Ovary (tissue), 7 donors: ENCODE measurements at regions not wholly inside any gene's neighbourhood (a gene's known extent, or its start where the extent isn't known, plus 50 kb on each side); places are given as distances from the start of the nearest gene placed in this dataset.
"Not testable (repeated sequence)": the region's sequence is repeated elsewhere in the genome, so short reads cannot be mapped to it uniquely, and the experiment has no call there.

ENCODE experiments used
- DNase-seq, 5 donors: peaks; one replicate each; pipeline ENCODE4 v3.0.0-alpha.2; 2019 to 2020
- H3K27ac ChIP-seq, 2 donors: fragments of 200-600 bp; one replicate each; pipeline versions ENCODE4 v1.5.1 to v1.8.0; 2019 to 2022
- H3K27me3 ChIP-seq: fragments of 200-600 bp; one replicate; pipeline ENCODE4 v1.8.0; 2022
- H3K36me3 ChIP-seq: fragments of 200-600 bp; sonication (generic); one replicate; pipeline ENCODE4 v1.5.1; 2019
- H3K4me1 ChIP-seq: one replicate; pipeline ENCODE4 v1.8.1; 2013; ENCODE audit warnings: mild to moderate bottlenecking, moderate library complexity; ENCODE audit not compliant: insufficient read depth
- H3K4me3 ChIP-seq: fragments of 200-600 bp; sonication (generic); one replicate; pipeline ENCODE4 v1.5.1; 2017
- H3K9me3 ChIP-seq, 2 donors: fragments of 200-600 bp in 1 of 2; sonication (generic) in 1 of 2; one replicate each; pipeline versions ENCODE4 v1.5.1 to v1.8.1; 2013 to 2019; ENCODE audit warnings: mild to moderate bottlenecking in 1 of 2, moderate library complexity in 1 of 2
- EP300 ChIP-seq: sonication (generic); formaldehyde crosslinking; IDR thresholded peaks from one replicate; pipeline ENCODE4 v1.6.1; 2017; ENCODE audit warnings: antibody characterized with exemption
- POLR2A ChIP-seq: fragments of 450-650 bp; IDR thresholded peaks from one replicate; pipeline ENCODE4 v1.6.1; 2017; ENCODE audit warnings: antibody characterized with exemption, mild to moderate bottlenecking, moderate library complexity
- WGBS, 3 donors: extraction: QIAGEN DNeasy Blood & Tissue Kit in 1 of 3; methylation state at CpG; one replicate each; pipeline versions ENCODE4 v1.1.5 to v1.1.7; 2013 to 2017; 5-methylcytosine and 5-hydroxymethylcytosine counted together
- intact Hi-C, 4 donors: fragments of 100-400 bp; cut with DNase I; formaldehyde crosslinking; loops; one replicate each; pipeline versions ENCODE4 v1.11.0 to v1.15.1; 2022 to 2023
- TF ChIP-seq, protein P1 (sequence below), 3 donors: fragments of 450-650 bp in 2 of 3; fragments of 200-600 bp in 1 of 3; IDR thresholded peaks; one replicate each; pipeline versions ENCODE4 v1.5.1 to v1.8.0; 2016 to 2022; ENCODE audit warnings: antibody characterized with exemption in 3 of 3, mild to moderate bottlenecking in 1 of 3
- donor health status: DM: no; HTN: no; CAD: no; lungs with moderate emphysema.
- donor health status: DM: no; HTN: no; CAD: no.
- donor health status: Bipolar disorder and iron deficiency.
- donor health status: DM: no; HTN: no; CAD: no.
- donor health status: DM: yes; HTN: yes; CAD: no.

DNA sequence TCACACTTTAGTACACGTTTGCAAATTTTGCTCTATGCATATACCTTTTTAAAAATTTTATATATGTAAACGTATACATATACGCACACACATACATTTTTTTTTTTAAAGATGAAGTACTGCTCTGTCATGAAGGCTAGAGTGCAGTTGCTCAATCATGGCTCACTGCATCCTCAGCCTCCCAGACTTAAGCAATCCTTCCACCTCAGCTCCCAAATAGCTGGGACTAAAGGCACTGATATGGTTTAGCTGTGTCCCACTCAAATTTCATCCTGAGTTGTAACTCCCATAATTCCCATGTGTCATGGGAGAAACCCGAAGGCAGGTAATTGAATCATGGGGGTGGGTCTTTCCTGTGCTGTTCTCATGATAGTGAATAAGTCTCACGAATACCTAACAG is 220.8 kb upstream of the CAND1 start:
- Histone ChIP-seq H3K9me3 (no peaks in the 10 kb centered on the region), H3K27me3 (no peaks in the 10 kb centered on the region), H3K27ac (no peak overlapping the region), H3K36me3 (no peaks in the 10 kb centered on the region), H3K4me3 (no peak overlapping the region), H3K4me1 (no peaks in the 10 kb centered on the region)
- WGBS, 3 donors = 88 to 91% (median 89%) methylated on average over 5 of the region's 5 CpGs
- intact Hi-C loops = no loop called here
- no peak for DNase-seq
- TF ChIP-seq POLR2A (no peak), EP300 (no peak)
- TF ChIP-seq, protein P1, sequence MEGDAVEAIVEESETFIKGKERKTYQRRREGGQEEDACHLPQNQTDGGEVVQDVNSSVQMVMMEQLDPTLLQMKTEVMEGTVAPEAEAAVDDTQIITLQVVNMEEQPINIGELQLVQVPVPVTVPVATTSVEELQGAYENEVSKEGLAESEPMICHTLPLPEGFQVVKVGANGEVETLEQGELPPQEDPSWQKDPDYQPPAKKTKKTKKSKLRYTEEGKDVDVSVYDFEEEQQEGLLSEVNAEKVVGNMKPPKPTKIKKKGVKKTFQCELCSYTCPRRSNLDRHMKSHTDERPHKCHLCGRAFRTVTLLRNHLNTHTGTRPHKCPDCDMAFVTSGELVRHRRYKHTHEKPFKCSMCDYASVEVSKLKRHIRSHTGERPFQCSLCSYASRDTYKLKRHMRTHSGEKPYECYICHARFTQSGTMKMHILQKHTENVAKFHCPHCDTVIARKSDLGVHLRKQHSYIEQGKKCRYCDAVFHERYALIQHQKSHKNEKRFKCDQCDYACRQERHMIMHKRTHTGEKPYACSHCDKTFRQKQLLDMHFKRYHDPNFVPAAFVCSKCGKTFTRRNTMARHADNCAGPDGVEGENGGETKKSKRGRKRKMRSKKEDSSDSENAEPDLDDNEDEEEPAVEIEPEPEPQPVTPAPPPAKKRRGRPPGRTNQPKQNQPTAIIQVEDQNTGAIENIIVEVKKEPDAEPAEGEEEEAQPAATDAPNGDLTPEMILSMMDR (IDR thresholded peaks at IDR 0.05) = no peak

DNA sequence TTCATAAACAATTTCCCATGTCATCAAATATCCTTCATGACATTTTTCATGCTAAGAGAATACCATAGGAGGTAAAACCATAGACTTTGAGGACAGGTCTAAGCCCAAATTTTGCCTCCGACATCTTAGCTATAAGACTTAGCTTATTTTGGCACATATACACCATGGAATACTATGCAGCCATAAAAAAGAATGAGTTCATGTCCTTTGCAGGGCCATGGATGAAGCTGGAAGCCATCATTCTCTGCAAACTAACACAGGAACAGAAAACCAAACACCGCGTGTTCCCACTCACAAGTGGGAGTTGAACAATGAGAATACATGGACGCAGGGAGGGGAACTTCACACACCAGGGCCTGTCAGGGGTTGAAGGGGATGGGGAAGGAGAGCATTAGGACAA is 220.0 kb upstream of the CAND1 start:
- intact Hi-C loops, H3K36me3 ChIP-seq: not testable (repeated sequence)
- 71 to 74% (median 72%) methylated on average over 4 of the region's 4 CpGs for WGBS, 3 donors

DNA sequence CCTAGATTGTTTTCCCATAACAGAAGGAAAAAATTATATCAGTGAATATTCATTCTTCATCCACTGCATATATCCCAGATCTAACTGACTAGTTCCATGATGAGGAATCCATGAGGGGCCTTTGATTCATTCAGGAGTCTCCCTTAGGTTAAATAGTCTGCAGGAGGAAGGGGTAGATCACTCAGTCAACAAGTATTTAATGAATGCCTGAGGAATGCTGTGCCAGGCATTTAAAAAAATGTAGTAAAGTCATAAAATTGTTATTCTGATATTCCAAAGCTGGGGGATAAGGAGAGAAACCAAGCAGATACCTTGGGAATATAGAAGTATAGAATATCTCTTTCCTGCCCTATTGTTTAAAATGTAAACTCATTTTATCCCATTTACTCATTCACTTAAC is 216.2 kb upstream of the CAND1 start:
- Histone ChIP-seq H3K27ac (no peak overlapping the region), H3K27me3 (no peaks in the 10 kb centered on the region), H3K4me1 (no peaks in the 10 kb centered on the region), H3K4me3 (no peak overlapping the region), H3K9me3 (no peaks in the 10 kb centered on the region), H3K36me3 (no peaks in the 10 kb centered on the region)
- intact Hi-C loops = no loop called here
- TF ChIP-seq EP300 (no peak), POLR2A (no peak)
- TF ChIP-seq, protein P1 (IDR thresholded peaks at IDR 0.05) = no peak
- DNase-seq = no peak

More for the DNA sequence above, 220.0 kb upstream of the CAND1 start:
- H3K4me3 ChIP-seq, H3K27me3 ChIP-seq, H3K4me1 ChIP-seq, H3K27ac ChIP-seq, H3K9me3 ChIP-seq, DNase-seq: not testable (repeated sequence)

DNA sequence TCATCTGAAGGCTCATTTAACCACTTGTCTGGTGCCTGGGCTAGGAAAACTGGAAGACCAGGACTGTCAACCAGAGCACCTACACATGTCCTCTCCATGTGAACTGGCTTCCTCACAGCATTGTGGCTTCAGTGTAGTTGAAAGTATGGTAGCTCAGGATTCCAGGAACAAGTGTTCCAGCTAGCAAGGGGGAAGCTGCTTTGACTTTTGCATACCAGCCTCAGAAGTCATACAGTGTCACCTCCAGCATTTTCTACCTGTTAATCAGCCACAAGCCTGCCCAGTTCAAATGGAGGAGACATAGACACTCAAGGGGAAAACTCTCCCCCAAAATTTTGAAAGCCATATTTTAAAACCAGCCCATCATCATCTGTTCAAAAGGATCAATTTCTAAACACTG is 212.8 kb upstream of the CAND1 start:
- Histone ChIP-seq H3K27me3 (no peaks in the 10 kb centered on the region), H3K36me3 (no peaks in the 10 kb centered on the region), H3K4me3 (no peak overlapping the region), H3K4me1 (no peaks in the 10 kb centered on the region), H3K9me3 (no peaks in the 10 kb centered on the region), H3K27ac (no peak overlapping the region)
- intact Hi-C loops = no loop called here
- TF ChIP-seq POLR2A = no peak
- TF ChIP-seq, protein P1 (IDR thresholded peaks at IDR 0.05) = no peak
- no peak for TF ChIP-seq EP300
- DNase-seq = no peak

DNA sequence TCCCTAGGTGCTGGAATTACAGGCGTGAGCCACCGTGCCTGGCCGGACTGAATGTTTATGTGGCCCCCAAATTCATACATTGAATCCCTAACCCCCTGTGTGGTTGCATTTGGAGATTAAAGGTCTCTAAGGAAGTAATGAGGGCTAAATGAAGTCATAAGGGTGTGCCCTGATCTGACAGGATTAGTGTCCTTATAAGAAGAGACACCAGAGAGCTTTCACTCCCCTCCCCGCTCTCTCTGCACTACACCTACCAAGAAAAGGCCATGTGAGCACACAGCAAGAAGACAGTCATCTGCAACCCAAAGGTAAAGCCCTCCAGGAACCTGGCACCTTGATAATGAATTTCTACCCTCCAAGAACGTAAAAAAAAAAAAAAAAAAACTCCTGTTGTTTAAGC is 212.1 kb upstream of the CAND1 start:
- Histone ChIP-seq H3K4me3 (no peak overlapping the region), H3K27me3 (no peaks in the 10 kb centered on the region), H3K9me3 (no peaks in the 10 kb centered on the region), H3K36me3 (no peaks in the 10 kb centered on the region), H3K4me1 (no peaks in the 10 kb centered on the region), H3K27ac (no peak overlapping the region)
- DNase-seq = no peak
- 89 to 91% (median 90%) methylated on average over 5 of the region's 5 CpGs for WGBS, 3 donors
- intact Hi-C loops = no loop called here
- no peak for TF ChIP-seq EP300
- no peak for TF ChIP-seq POLR2A
- TF ChIP-seq, protein P1 (IDR thresholded peaks at IDR 0.05) = no peak
